ENCODE measurements at regions not wholly inside any gene's neighbourhood (a gene's known extent, or its start where the extent isn't known, plus 50 kb on each side); places are given as distances from the start of the nearest gene placed in this dataset.
"Not testable (repeated sequence)": the region's sequence is repeated elsewhere in the genome, so short reads cannot be mapped to it uniquely, and the experiment has no call there.

DNA sequence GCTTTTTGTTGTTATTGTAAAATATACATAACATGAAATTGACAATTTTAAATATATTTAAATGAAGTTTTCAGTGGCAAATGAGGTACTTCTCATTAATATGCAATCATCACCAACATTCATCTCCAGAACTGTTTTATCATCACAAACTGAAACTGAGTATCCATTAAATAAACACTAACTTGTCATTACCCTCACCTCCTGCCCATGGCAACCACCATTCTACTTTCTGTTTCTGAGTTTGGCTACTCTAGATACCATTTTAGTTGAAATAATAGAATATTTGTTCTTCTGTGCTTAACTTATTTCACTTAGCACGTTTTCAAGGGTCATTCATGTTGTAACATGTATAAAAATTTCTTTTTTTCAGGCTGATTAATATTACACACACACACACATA, 834.3 kb downstream of the PLOD2 start:
- Mint-ChIP-seq H3K4me1 (ENCODE audit: low read depth, unreplicated experiment) (no peaks in the 10 kb centered on the region), H3K27me3 (ENCODE audit: low read depth, unreplicated experiment) (no peaks in the 10 kb centered on the region), H3K4me3 (ENCODE audit: unreplicated experiment) (no peak overlapping the region), H3K27ac (ENCODE audit: unreplicated experiment) (no peak overlapping the region), H3K9me3 (ENCODE audit: unreplicated experiment) (no peaks in the 10 kb centered on the region), H3K36me3 (ENCODE audit: low read depth, unreplicated experiment) (no peaks in the 10 kb centered on the region)
- Histone ChIP-seq H3K9me3 (ENCODE audit: insufficient read depth, low read depth, low read length) (no peaks in the 10 kb centered on the region), H4K20me1 (ENCODE audit: insufficient read depth, low read length) (no peaks in the 10 kb centered on the region), H3K9ac (ENCODE audit: low read length) (no peak overlapping the region), H3K36me3 (ENCODE audit: insufficient read depth, low read length) (no peaks in the 10 kb centered on the region), H2AFZ (ENCODE audit: low read depth, low read length) (no peak overlapping the region), H3K27ac (ENCODE audit: low read depth, low read length) (no peak overlapping the region), H3K27me3 (ENCODE audit: insufficient read depth, low read length) (no peaks in the 10 kb centered on the region), H3K4me3 (ENCODE audit: insufficient read depth, low read depth, low read length) (no peak overlapping the region), H3K4me2 (ENCODE audit: low read length) (no peak overlapping the region), H3K79me2 (ENCODE audit: insufficient read depth, low read length) (no peaks in the 10 kb centered on the region), H3K4me1 (ENCODE audit: insufficient read depth, low read length) (no peaks in the 10 kb centered on the region)
- TF ChIP-seq EZH2 (IDR thresholded peaks at IDR 0.05; ENCODE audit: insufficient read depth, low read length): no peak
- TF ChIP-seq, protein P1, sequence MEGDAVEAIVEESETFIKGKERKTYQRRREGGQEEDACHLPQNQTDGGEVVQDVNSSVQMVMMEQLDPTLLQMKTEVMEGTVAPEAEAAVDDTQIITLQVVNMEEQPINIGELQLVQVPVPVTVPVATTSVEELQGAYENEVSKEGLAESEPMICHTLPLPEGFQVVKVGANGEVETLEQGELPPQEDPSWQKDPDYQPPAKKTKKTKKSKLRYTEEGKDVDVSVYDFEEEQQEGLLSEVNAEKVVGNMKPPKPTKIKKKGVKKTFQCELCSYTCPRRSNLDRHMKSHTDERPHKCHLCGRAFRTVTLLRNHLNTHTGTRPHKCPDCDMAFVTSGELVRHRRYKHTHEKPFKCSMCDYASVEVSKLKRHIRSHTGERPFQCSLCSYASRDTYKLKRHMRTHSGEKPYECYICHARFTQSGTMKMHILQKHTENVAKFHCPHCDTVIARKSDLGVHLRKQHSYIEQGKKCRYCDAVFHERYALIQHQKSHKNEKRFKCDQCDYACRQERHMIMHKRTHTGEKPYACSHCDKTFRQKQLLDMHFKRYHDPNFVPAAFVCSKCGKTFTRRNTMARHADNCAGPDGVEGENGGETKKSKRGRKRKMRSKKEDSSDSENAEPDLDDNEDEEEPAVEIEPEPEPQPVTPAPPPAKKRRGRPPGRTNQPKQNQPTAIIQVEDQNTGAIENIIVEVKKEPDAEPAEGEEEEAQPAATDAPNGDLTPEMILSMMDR (IDR thresholded peaks at IDR 0.05; ENCODE audit: insufficient read depth, low read depth, low read length): no peak
- FAIRE-seq: no peak
- DNase-seq (ENCODE audit: low read depth): no peak

DNA sequence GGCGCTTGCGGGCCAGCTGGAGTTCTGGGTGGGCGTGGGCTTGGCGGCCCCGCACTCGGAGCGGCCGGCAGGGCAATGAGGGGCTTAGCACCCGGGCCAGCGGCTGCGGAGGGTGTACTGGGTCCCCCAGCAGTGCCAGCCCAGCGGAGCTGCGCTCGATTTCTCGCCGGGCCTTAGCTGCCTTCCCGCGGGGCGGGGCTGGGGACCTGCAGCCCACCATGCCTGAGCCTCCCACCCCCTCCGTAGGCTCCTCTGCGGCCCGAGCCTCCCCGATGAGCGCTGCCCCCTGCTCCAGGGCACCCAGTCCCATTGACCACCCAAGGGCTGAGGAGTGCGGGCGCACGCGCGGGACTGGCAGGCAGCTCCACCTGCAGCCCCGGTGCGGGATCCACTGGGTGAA, 827.6 kb downstream of the PLOD2 start:
- not testable (repeated sequence) for H2AFZ ChIP-seq (ENCODE audit: low read depth, low read length); H3K4me2 ChIP-seq (ENCODE audit: low read length); H3K27ac ChIP-seq (ENCODE audit: low read depth, low read length); H3K4me1 Mint-ChIP-seq (ENCODE audit: low read depth, unreplicated experiment); H3K9me3 ChIP-seq (ENCODE audit: insufficient read depth, low read depth, low read length); H3K27ac Mint-ChIP-seq (ENCODE audit: unreplicated experiment); DNase-seq (ENCODE audit: low read depth); H3K4me3 ChIP-seq (ENCODE audit: insufficient read depth, low read depth, low read length); H3K27me3 Mint-ChIP-seq (ENCODE audit: low read depth, unreplicated experiment); H3K4me1 ChIP-seq (ENCODE audit: insufficient read depth, low read length); FAIRE-seq; H3K36me3 ChIP-seq (ENCODE audit: insufficient read depth, low read length); H3K27me3 ChIP-seq (ENCODE audit: insufficient read depth, low read length); H3K36me3 Mint-ChIP-seq (ENCODE audit: low read depth, unreplicated experiment); H4K20me1 ChIP-seq (ENCODE audit: insufficient read depth, low read length); H3K4me3 Mint-ChIP-seq (ENCODE audit: unreplicated experiment); H3K79me2 ChIP-seq (ENCODE audit: insufficient read depth, low read length); H3K9me3 Mint-ChIP-seq (ENCODE audit: unreplicated experiment); H3K9ac ChIP-seq (ENCODE audit: low read length)

- Histone ChIP-seq H3K36me3 (ENCODE audit: insufficient read depth, low read length) (no peaks in the 10 kb centered on the region), H3K4me2 (ENCODE audit: low read length) (no peak overlapping the region), H3K27me3 (ENCODE audit: insufficient read depth, low read length) (no peaks in the 10 kb centered on the region), H3K27ac (ENCODE audit: low read depth, low read length) (no peak overlapping the region), H3K4me3 (ENCODE audit: insufficient read depth, low read depth, low read length) (no peak overlapping the region), H3K79me2 (ENCODE audit: insufficient read depth, low read length) (no peaks in the 10 kb centered on the region), H3K9ac (ENCODE audit: low read length) (no peak overlapping the region), H3K9me3 (ENCODE audit: insufficient read depth, low read depth, low read length) (no peaks in the 10 kb centered on the region), H2AFZ (ENCODE audit: low read depth, low read length) (no peak overlapping the region), H4K20me1 (ENCODE audit: insufficient read depth, low read length) (no peaks in the 10 kb centered on the region), H3K4me1 (ENCODE audit: insufficient read depth, low read length) (no peaks in the 10 kb centered on the region)
- no peaks in the 10 kb centered on the region for H3K4me1 Mint-ChIP-seq (ENCODE audit: low read depth, unreplicated experiment)
- no peaks in the 10 kb centered on the region for H3K36me3 Mint-ChIP-seq (ENCODE audit: low read depth, unreplicated experiment)
- FAIRE-seq (no peak), DNase-seq (ENCODE audit: low read depth) (no peak)
- H3K27ac Mint-ChIP-seq (ENCODE audit: unreplicated experiment): no peak overlapping the region
- H3K9me3 Mint-ChIP-seq (ENCODE audit: unreplicated experiment): no peaks in the 10 kb centered on the region
- H3K27me3 Mint-ChIP-seq (ENCODE audit: low read depth, unreplicated experiment): no peaks in the 10 kb centered on the region
- TF ChIP-seq EZH2 (IDR thresholded peaks at IDR 0.05; ENCODE audit: insufficient read depth, low read length): no peak
- TF ChIP-seq, protein P1 (IDR thresholded peaks at IDR 0.05; ENCODE audit: insufficient read depth, low read depth, low read length): no peak
- no peak overlapping the region for H3K4me3 Mint-ChIP-seq (ENCODE audit: unreplicated experiment)
Observed at GRCh38 chr3:145333931-145334330, 827.1 kb downstream of the PLOD2 start.

All from astrocyte (in vitro differentiated cells and primary cell).